ENCODE measurements at regions not wholly inside any gene's neighbourhood (a gene's known extent, or its start where the extent isn't known, plus 50 kb on each side); places are given as distances from the start of the nearest gene placed in this dataset.

- DNase-seq (ENCODE audit: low read depth): no peak
Observed at GRCh38 chr2:190783513-190784263, 96.9 kb upstream of the GLS start.

- DNase-seq (ENCODE audit: low read depth): no peak
Observed at GRCh38 chr2:190785334-190785733, 95.3 kb upstream of the GLS start.

GRCh38 chr2:190786404-190787166 is 94.0 kb upstream of the GLS start:
- no peak for DNase-seq (ENCODE audit: low read depth)

- no peak for DNase-seq (ENCODE audit: low read depth)
Observed at GRCh38 chr2:190787743-190788235, 92.8 kb upstream of the GLS start.

- DNase-seq (ENCODE audit: low read depth): no peak
Observed at GRCh38 chr2:190789074-190790004, 91.3 kb upstream of the GLS start.

- peak; percentile 76 for DNase-seq (ENCODE audit: low read depth)
Observed at GRCh38 chr2:190791347-190791975, 89.2 kb upstream of the GLS start.

- no peak for DNase-seq (ENCODE audit: low read depth)
Observed at GRCh38 chr2:190791976-190792575, 88.5 kb upstream of the GLS start.

GRCh38 chr2:190792956-190793888 is 87.4 kb upstream of the GLS start:
- DNase-seq (ENCODE audit: low read depth): no peak

- no peak for DNase-seq (ENCODE audit: low read depth)
Observed at GRCh38 chr2:190794377-190794776, 86.2 kb upstream of the GLS start.

- no peak for DNase-seq (ENCODE audit: low read depth)
Observed at GRCh38 chr2:190794790-190795189, 85.8 kb upstream of the GLS start.

GRCh38 chr2:190795686-190796085 is 84.9 kb upstream of the GLS start:
- no peak for DNase-seq (ENCODE audit: low read depth)

GRCh38 chr2:190799999-190800398 is 80.6 kb upstream of the GLS start:
- DNase-seq (ENCODE audit: low read depth): no peak

GRCh38 chr2:190800528-190800927 is 80.1 kb upstream of the GLS start:
- DNase-seq (ENCODE audit: low read depth): no peak

GRCh38 chr2:190802129-190802528 is 78.5 kb upstream of the GLS start:
- no peak for DNase-seq (ENCODE audit: low read depth)

- no peak for DNase-seq (ENCODE audit: low read depth)
Observed at GRCh38 chr2:190802626-190803209, 77.9 kb upstream of the GLS start.

- no peak for DNase-seq (ENCODE audit: low read depth)
Observed at GRCh38 chr2:190804182-190804795, 76.3 kb upstream of the GLS start.

GRCh38 chr2:190805126-190805525 is 75.5 kb upstream of the GLS start:
- no peak for DNase-seq (ENCODE audit: low read depth)

- no peak for DNase-seq (ENCODE audit: low read depth)
Observed at GRCh38 chr2:190805843-190806242, 74.8 kb upstream of the GLS start.

- DNase-seq (ENCODE audit: low read depth): no peak
Observed at GRCh38 chr2:190807886-190808285, 72.7 kb upstream of the GLS start.
